Lung microvascular endothelial cell (primary cell): ENCODE measurements at regions not wholly inside any gene's neighbourhood (a gene's known extent, or its start where the extent isn't known, plus 50 kb on each side); places are given as distances from the start of the nearest gene placed in this dataset.

Experiments used
- DNase-seq, 2 donors: peaks; one replicate each; pipeline versions ENCODE4 v3.0.0 to v3.0.0-alpha.2; 2010; ENCODE audit warnings: low read depth in 2 of 2

- no peak for DNase-seq
Measured at GRCh38 chr16:62596125-62596524, 559.9 kb upstream of the CDH8 start.

DNA sequence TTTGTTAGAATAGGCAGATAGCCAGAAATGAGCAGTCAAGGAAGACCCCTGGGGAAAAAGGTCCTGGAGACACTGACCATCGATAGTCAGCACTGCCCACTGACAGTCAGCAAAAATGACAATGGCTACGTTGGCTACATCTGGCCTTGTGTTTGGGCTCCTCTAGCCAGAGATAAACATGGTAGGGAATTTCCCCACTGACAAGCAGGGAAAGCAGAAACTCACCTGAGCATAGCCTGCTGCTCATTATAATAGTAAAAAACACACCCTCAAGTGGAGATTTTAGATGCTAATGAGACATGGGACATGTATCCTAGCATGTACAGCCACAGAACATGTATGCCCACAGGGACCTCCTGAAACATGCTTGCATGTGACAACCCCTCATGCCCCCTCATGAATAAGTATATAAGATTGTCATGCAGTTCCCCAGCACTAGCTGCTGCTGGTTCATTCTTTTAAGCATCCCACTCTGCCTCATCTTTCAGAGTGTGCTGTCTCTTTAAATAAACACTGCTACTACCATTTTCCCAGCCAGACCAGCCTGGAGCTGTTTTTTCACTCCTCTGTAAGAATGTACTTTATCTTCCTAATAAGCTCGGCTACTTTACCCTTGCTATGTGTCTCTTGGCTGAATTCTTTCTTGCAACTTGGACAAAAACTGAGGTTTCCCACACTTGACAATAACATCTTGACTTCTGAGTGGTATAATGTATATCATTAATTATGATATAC is 550.1 kb upstream of the CDH8 start:
- no peak for DNase-seq

- DNase-seq, result no peak
Measured at GRCh38 chr16:62585041-62585545, 548.9 kb upstream of the CDH8 start.

- no peak for DNase-seq
Measured at GRCh38 chr16:62583414-62583813, 547.2 kb upstream of the CDH8 start.

- no peak for DNase-seq
Measured at GRCh38 chr16:62573466-62573865, 537.2 kb upstream of the CDH8 start.

DNA sequence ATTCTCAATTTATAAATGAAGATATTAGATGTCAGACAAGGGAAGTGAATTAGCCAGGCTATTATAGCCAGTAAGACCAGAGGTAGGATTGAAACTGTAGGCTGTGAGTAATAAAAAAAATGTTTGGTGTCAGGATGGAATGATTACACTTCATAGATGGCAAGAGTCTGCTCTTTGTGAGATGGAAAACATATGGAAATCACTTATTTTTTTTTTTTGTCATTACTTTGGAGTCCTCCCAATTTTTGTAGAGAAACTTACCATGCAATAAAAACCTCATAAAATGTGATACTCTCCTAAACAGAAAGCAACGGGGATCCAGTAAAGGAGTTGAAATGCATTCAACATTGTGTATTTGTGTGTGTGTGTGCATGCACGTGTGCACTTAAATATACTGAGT is 532.7 kb upstream of the CDH8 start:
- no peak for DNase-seq

DNA sequence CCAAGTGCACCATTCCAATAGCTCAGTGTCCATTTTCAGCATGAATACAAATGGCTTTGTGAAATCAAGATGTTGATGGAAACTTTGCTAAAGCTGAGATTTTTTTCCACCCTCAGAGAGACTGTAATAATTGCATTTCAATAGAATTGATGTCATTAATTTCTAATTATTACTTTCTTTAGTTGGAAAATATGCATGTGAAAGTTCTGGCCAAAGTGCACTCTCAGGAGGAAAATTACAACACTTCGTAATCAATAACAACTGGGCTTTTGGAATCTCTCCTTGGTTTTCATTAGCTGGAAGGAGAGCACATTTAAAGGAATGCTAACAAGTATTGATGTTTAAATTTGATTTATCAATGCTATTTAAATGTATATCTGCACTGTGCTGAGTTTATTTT is 529.5 kb upstream of the CDH8 start:
- DNase-seq, result no peak

DNA sequence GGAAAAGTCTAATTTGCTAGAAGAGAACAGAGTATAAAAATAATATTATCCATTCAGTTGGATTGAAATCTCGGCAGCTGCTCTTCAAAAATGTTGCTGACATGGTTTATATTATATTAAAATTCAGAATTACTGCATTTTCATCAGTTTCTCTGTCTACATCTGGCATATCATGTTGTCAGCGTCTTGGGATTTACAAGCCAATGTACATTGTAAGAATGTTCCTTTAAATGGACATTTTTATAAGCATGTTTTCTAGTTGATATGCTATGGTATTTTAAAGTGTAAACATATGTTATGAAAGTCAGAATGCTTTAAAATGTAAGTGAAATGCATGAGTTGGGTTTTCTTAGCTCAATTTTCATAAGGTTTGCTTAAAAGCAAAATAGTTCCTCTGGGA is 528.1 kb upstream of the CDH8 start:
- no peak for DNase-seq

GRCh38 chr16:62562121-62562520 is 525.9 kb upstream of the CDH8 start:
- no peak for DNase-seq

GRCh38 chr16:62549875-62550274 is 513.6 kb upstream of the CDH8 start:
- no peak for DNase-seq

DNA sequence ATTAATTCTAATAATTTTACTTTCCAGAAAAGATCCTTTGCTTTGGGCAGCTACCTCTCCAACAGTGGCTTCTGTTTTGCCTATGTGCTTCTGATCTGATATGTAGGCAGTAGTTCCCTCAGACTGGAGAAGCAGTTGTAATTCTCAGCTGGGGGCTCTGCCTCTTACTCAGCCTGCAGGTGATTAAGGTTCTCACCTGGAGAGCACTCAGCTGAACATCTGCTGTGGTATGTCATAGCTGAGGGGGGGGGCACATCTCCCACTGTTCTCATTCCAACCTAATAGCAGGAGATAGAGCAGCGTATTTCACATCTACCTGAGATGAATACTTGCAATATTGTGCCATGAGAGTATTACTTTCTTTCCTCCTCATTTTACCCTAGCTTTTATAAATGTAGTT is 511.9 kb upstream of the CDH8 start:
- no peak for DNase-seq

- no peak for DNase-seq
Measured at GRCh38 chr16:62546701-62547100, 510.5 kb upstream of the CDH8 start.

DNA sequence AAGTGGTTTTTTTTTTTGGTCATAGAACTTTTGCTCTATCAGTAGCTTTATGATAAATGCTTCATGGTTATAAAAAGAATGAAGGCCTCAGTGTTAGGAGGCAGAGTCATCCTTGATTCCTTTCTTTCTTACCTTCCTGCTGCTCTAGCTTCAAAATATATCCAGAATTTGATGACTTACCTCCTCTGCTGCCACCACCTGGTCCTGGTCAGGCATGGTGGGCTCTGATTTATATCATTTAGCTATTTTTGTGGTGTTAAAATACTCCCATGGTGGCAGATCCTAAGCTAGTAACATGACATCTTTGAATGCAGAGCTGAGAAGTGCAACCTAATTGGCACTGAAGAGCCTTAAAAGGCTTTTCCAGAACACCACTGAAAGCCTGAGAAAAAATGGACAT is 508.8 kb upstream of the CDH8 start:
- DNase-seq, result no peak

DNA sequence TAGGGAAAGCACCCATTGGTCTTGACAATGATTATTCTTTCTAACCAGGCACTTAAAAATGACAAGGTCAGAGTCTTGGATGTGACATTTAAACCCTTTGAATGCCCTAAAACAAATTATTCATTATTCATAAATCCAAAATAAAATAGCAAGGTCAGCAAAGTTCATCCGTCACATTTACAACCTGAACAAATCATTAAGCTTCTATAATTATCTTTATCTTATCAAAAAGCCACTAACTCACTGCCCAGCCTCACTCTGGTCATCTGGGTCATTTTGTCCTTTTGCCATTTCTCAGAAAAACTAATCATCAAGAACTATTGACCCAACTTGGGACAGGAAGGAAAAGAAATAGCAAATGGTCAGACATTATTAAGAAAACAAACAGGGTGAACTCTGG is 507.3 kb upstream of the CDH8 start:
- no peak for DNase-seq

GRCh38 chr16:62539657-62540056 is 503.4 kb upstream of the CDH8 start:
- DNase-seq, result no peak

DNA sequence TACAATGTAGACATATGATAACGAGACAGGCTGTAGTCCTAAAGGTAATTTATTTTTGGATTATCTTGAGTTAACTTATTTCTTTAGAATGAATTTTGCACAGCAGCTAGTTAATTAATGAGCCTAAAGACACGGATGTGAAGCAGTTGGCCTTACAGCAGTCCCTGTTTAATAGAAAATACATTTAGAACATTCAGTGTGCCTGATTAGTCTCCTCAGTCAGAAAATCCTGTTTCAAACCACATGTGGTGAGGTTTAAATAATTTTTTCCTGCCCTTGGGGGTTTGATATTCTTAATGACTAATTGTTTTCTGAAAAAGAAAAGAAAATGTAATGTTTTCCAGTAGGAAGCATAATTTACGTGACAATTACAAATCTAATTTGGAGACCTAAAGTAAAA is 494.2 kb upstream of the CDH8 start:
- no peak for DNase-seq

- DNase-seq, result no peak
Measured at GRCh38 chr16:62516001-62516400, 479.8 kb upstream of the CDH8 start.

GRCh38 chr16:62503073-62503472 is 466.8 kb upstream of the CDH8 start:
- no peak for DNase-seq

DNA sequence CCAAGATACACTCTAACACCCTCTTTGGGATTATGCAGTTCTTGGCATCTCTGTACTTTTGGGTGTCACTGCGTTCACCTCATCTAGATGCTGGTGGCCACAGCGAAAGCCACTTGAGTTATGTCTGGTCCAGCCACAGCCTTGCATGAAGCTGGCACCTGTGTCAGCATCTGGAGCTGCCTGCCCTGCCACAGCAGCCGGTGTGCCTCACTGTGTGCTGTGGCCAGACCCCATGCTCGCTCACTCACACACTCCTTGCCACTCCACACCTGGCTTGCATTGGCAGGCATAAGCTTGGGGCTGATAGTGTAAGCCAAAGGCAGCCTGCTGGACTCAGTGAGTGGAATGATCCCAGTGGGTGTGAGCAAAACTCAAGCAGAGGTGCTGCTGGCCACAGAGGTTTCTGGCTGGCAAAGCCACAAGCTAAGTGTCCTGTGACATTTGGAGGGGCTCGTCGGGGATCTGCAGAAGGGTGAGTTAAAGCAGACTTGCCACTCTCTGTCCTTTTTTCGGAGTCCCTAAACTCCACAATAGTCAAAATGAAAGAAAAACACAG is 442.7 kb upstream of the CDH8 start:
- no peak for DNase-seq

- no peak for DNase-seq
Measured at GRCh38 chr16:62477796-62478195, 441.6 kb upstream of the CDH8 start.

DNA sequence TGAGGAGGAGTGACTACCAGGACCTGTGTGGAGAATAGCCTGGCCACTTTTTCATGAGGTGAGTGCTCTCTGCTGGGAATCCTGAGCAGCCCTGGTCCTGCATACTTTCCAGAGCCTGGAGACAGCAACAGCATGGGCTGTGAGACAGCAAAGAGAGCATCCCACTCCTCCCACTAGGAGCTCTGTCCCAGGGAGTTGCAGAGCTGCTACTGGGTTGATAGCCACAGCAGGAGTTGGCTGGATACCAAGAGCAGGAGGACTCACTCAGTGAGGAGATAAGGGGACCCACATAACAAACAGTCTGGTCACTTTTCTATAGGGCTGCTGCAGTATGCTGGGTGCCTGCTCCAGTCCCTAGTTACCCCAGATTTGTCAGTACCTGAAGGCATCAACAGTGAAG is 439.3 kb upstream of the CDH8 start:
- DNase-seq, result no peak

GRCh38 chr16:62462971-62463370 is 426.7 kb upstream of the CDH8 start:
- DNase-seq, result no peak

DNA sequence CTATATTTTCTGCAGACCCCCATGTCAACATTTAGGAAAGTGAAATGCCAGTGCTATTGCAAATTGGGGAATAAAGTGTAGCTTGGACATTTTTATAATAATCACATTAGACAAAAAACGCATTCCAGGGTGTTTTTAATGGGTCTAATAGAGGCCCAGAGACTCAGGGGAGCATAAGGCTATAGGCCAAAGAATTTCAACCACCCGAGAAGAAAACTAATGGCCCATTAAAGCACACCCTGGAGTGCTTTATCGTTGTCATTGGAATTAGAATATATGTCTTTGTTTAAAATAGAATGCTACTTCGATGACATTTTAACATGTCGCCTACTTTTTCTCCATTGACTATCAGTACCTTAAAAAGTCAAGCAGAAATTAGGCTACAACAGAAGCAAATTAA is 414.1 kb upstream of the CDH8 start:
- DNase-seq, result no peak

DNA sequence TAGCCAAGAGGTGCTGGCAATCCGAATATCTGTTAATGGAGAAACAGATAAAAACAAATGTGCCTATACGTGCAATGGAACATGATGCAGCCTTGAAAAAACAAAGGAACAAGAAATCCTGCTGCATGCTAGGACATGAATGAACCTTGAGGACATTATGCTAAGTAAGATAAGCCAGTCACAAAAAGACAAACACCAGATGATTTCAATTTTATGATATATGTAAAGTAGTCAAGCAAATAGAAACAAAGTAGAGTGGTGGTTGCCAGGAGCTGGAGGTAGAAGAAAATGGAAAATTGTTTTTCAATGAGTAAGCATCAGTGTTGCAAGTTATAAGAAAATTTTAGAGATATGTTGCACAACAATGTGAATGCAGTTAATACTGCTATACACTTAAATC is 409.7 kb upstream of the CDH8 start:
- no peak for DNase-seq
